ENCODE measurements at regions not wholly inside any gene's neighbourhood (a gene's known extent, or its start where the extent isn't known, plus 50 kb on each side); places are given as distances from the start of the nearest gene placed in this dataset.

GRCh38 chr3:177470197-177470941, 273.1 kb upstream of the TBL1XR1 start:
- Mint-ChIP-seq H3K9me3 (ENCODE audit: unreplicated experiment) (no peaks in the 10 kb centered on the region), H3K27me3 (ENCODE audit: insufficient read depth, unreplicated experiment) (no peaks in the 10 kb centered on the region), H3K4me3 (ENCODE audit: unreplicated experiment) (no peak overlapping the region), H3K4me1 (ENCODE audit: insufficient read depth, unreplicated experiment) (peaks cover 24% of the 10 kb centered on the region), H3K27ac (ENCODE audit: low read depth, unreplicated experiment) (peak overlapping the region; percentile 28), H3K36me3 (ENCODE audit: insufficient read depth, unreplicated experiment) (no peaks in the 10 kb centered on the region)
- ChIA-PET POLR2A (interaction anchor here (0.6 kb wide), 1 partner anchor 21 kb away, joined by 3 read pairs; no protein-coding TSS in a partner anchor), CTCF (interaction anchor here (0.6 to 0.9 kb wide), 4 partner anchors 24 to 1857 kb away, joined by 3 read pairs; no protein-coding TSS in a partner anchor)
- TF ChIP-seq, protein P1, sequence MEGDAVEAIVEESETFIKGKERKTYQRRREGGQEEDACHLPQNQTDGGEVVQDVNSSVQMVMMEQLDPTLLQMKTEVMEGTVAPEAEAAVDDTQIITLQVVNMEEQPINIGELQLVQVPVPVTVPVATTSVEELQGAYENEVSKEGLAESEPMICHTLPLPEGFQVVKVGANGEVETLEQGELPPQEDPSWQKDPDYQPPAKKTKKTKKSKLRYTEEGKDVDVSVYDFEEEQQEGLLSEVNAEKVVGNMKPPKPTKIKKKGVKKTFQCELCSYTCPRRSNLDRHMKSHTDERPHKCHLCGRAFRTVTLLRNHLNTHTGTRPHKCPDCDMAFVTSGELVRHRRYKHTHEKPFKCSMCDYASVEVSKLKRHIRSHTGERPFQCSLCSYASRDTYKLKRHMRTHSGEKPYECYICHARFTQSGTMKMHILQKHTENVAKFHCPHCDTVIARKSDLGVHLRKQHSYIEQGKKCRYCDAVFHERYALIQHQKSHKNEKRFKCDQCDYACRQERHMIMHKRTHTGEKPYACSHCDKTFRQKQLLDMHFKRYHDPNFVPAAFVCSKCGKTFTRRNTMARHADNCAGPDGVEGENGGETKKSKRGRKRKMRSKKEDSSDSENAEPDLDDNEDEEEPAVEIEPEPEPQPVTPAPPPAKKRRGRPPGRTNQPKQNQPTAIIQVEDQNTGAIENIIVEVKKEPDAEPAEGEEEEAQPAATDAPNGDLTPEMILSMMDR (IDR thresholded peaks at IDR 0.05; ENCODE audit: unreplicated experiment): no peak
- intact Hi-C loops (cut with micrococcal nuclease): loop anchor here (10.0 kb wide), 2 partner anchors 124 to 344 kb away; no protein-coding TSS in a partner anchor
- no TSS peak for BruUV-seq (replicated peaks)
- no peak for DNase-seq (ENCODE audit: unreplicated experiment)

DNA sequence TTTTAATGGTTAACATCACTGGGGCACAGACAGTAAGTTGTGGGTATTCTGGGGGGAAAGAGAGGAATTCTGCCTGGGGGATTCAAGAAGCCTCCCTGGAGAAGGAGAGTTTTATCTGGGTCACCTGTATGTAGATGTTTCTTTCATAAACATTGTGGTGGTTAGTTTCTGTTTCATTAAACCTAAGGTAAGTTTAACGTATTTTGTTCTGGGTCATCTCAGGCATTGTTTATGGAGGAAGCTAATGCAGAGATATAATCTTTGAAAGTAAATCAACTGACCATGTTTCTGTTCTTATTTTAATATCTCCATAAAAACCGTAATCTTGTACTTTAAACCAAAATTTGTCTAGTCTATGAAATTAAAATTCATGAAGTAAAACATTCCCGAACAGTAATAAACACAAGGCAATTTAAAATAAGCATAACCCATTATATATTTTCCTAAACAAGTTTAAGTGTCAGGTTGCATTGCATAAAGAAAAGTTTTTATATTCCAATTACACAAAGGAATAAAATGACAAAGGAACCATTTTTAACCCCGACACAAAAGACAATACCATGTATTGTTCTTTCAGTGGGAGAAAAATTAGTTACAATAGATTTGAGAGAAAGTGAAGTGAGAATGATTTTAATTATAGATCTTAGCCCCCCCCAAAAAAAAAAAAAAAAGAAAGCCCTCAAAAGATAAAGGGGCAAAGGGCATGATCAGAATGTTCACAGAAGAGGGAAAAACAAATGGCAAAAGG, 274.6 kb upstream of the TBL1XR1 start:
- ChIA-PET POLR2A (no interaction called here), CTCF (no interaction called here)
- Mint-ChIP-seq H3K4me1 (ENCODE audit: insufficient read depth, unreplicated experiment) (peaks cover 24% of the 10 kb centered on the region), H3K9me3 (ENCODE audit: unreplicated experiment) (no peaks in the 10 kb centered on the region), H3K27ac (ENCODE audit: low read depth, unreplicated experiment) (no peak overlapping the region), H3K4me3 (ENCODE audit: unreplicated experiment) (no peak overlapping the region), H3K27me3 (ENCODE audit: insufficient read depth, unreplicated experiment) (no peaks in the 10 kb centered on the region), H3K36me3 (ENCODE audit: insufficient read depth, unreplicated experiment) (no peaks in the 10 kb centered on the region)
- no peak for DNase-seq (ENCODE audit: unreplicated experiment)
- intact Hi-C loops (cut with micrococcal nuclease): loop anchor here (10.0 kb wide), 2 partner anchors 123 to 343 kb away; no protein-coding TSS in a partner anchor
- no TSS peak for BruUV-seq (replicated peaks)
- TF ChIP-seq, protein P1 (IDR thresholded peaks at IDR 0.05; ENCODE audit: unreplicated experiment): no peak

- H3K36me3 Mint-ChIP-seq (ENCODE audit: insufficient read depth, unreplicated experiment): no peaks in the 10 kb centered on the region
- H3K27ac Mint-ChIP-seq (ENCODE audit: low read depth, unreplicated experiment): no peak overlapping the region
- H3K9me3 Mint-ChIP-seq (ENCODE audit: unreplicated experiment): no peaks in the 10 kb centered on the region
- peaks cover 31% of the 10 kb centered on the region for H3K4me1 Mint-ChIP-seq (ENCODE audit: insufficient read depth, unreplicated experiment)
- BruUV-seq (replicated peaks): no TSS peak
- CTCF ChIA-PET: interaction anchor here (0.7 kb wide), 1 partner anchor 47 kb away, joined by 3 read pairs; no protein-coding TSS in a partner anchor
- intact Hi-C loops (cut with micrococcal nuclease): loop anchor here (10.0 kb wide), 2 partner anchors 122 to 342 kb away; no protein-coding TSS in a partner anchor
- POLR2A ChIA-PET: interaction anchor here (0.5 to 0.8 kb wide), 2 partner anchors 275 to 432 kb away, joined by 3 read pairs; no protein-coding TSS in a partner anchor
- H3K4me3 Mint-ChIP-seq (ENCODE audit: unreplicated experiment): no peak overlapping the region
- H3K27me3 Mint-ChIP-seq (ENCODE audit: insufficient read depth, unreplicated experiment): no peaks in the 10 kb centered on the region
- DNase-seq (ENCODE audit: unreplicated experiment): no peak
- TF ChIP-seq, protein P1 (IDR thresholded peaks at IDR 0.05; ENCODE audit: unreplicated experiment): no peak
Measured at GRCh38 chr3:177473184-177473583, 275.9 kb upstream of the TBL1XR1 start.

GRCh38 chr3:177473903-177474302, 276.6 kb upstream of the TBL1XR1 start:
- no peak overlapping the region for H3K27ac Mint-ChIP-seq (ENCODE audit: low read depth, unreplicated experiment)
- TF ChIP-seq, protein P1 (IDR thresholded peaks at IDR 0.05; ENCODE audit: unreplicated experiment): no peak
- intact Hi-C loops (cut with micrococcal nuclease): loop anchor here (10.0 kb wide), 2 partner anchors 121 to 341 kb away; no protein-coding TSS in a partner anchor

More at GRCh38 chr3:177473903-177474302, 276.6 kb upstream of the TBL1XR1 start:
- H3K27me3 Mint-ChIP-seq (ENCODE audit: insufficient read depth, unreplicated experiment): no peaks in the 10 kb centered on the region
- no peak overlapping the region for H3K4me3 Mint-ChIP-seq (ENCODE audit: unreplicated experiment)
- no peaks in the 10 kb centered on the region for H3K9me3 Mint-ChIP-seq (ENCODE audit: unreplicated experiment)
- ChIA-PET CTCF (interaction anchor here (0.6 to 0.7 kb wide), 2 partner anchors 20 to 297 kb away, joined by 3 read pairs; no protein-coding TSS in a partner anchor), POLR2A (interaction anchor here (0.8 kb wide), 1 partner anchor 433 kb away, joined by 3 read pairs; no protein-coding TSS in a partner anchor)
- no peak for DNase-seq (ENCODE audit: unreplicated experiment)
- BruUV-seq (replicated peaks): no TSS peak
- H3K4me1 Mint-ChIP-seq (ENCODE audit: insufficient read depth, unreplicated experiment): peaks cover 31% of the 10 kb centered on the region
- peaks cover 4% of the 10 kb centered on the region for H3K36me3 Mint-ChIP-seq (ENCODE audit: insufficient read depth, unreplicated experiment)
